K562 (cell line): ENCODE measurements at regions not wholly inside any gene's neighbourhood (a gene's known extent, or its start where the extent isn't known, plus 50 kb on each side); places are given as distances from the start of the nearest gene placed in this dataset.

Source experiments
- ATAC-seq: fragments of 200-7000 bp; cut with Tn5 transposase; 3 replicates; pipeline ENCODE4 v1.9.1; 2020; ENCODE audit warnings: moderate library complexity
- BruUV-seq: library from RNA; stranded (reverse); fragments of 400-500 nt; replicated peaks from 2 replicates; lab custom pipeline; 2021; lab: Mats Ljungman, UMichigan
- CTCF ChIA-PET: fragments of 300-600 bp; formaldehyde crosslinking; extraction: SDS; loops from one replicate; lab custom pipeline; 2021; ENCODE audit warnings: low intra/inter-chr PET ratio; lab: Yijun Ruan, JAX
- POLR2A ChIA-PET: fragments of 300-600, 350-650 bp; sonication (Branson Sonifier 250); formaldehyde crosslinking; extraction: SDS; loops from one replicate; lab custom pipeline; 2021; ENCODE audit warnings: antibody characterized with exemption, inconsistent platforms; lab: Yijun Ruan, JAX
- DNase-seq, 4 experiments: peaks; one replicate each; pipeline versions ENCODE4 v3.0.0 to v3.0.0-alpha.2; 2011 to 2018; ENCODE audit warnings: low spot score in 3 of 4, mixed read lengths in 3 of 4; ENCODE audit errors: extremely low read depth in 1 of 4
- FAIRE-seq: peaks from 2 replicates; lab custom pipeline; 2011; peaks lifted over from hg19 to GRCh38; lab: Jason Lieb, UNC
- H2AFZ ChIP-seq: 2 replicates; pipeline ENCODE4 v1.6.0; 2011; ENCODE audit warnings: low read depth, low read length, control low read depth, inconsistent platforms
- H3K27ac ChIP-seq: fragments of 200-600 bp; 3 replicates; pipeline ENCODE4 v1.8.0; 2011; ENCODE audit warnings: low read depth, mild to moderate bottlenecking, control low read depth, inconsistent platforms, low read length, moderate library complexity, mixed read lengths; ENCODE audit errors: extremely low read depth
- H3K27me3 ChIP-seq, 2 experiments: fragments of 300-600 bp in 1 of 2; 2 replicates in 1 of 2; 3 replicates in 1 of 2; pipeline versions ENCODE4 v1.6.0 to v1.8.0; 2011; ENCODE audit warnings: inconsistent platforms in 2 of 2, low read length in 2 of 2, mild to moderate bottlenecking in 1 of 2, mixed read lengths in 1 of 2, moderate library complexity in 1 of 2; ENCODE audit not compliant: control insufficient read depth in 2 of 2, insufficient read depth in 2 of 2
- H3K36me3 ChIP-seq: fragments of 300-600 bp; 3 replicates; pipeline ENCODE4 v1.8.0; 2011; ENCODE audit warnings: mild to moderate bottlenecking, low read length, inconsistent platforms; ENCODE audit not compliant: control insufficient read depth, insufficient read depth
- H3K4me1 ChIP-seq, 2 experiments: fragments of 200-600 bp in 1 of 2; replicated peaks in 1 of 2; 2 replicates in 1 of 2; 3 replicates in 1 of 2; pipeline versions ENCODE4 v1.5.1 to v1.8.0; 2011; ENCODE audit warnings: inconsistent platforms in 2 of 2, low read length in 2 of 2, mild to moderate bottlenecking in 1 of 2, mixed read lengths in 1 of 2, moderate library complexity in 1 of 2; ENCODE audit not compliant: control insufficient read depth in 2 of 2, insufficient read depth in 2 of 2
- H3K4me2 ChIP-seq: 2 replicates; pipeline ENCODE4 v1.6.1; 2011; ENCODE audit warnings: low read length, control low read depth, inconsistent platforms, mixed read lengths; ENCODE audit not compliant: insufficient read depth
- H3K4me3 ChIP-seq: fragments of 200-600 bp; sonication (generic), shearing (Covaris generic); 2 replicates; pipeline ENCODE4 v1.5.1; 2016; ENCODE audit warnings: control low read depth, inconsistent platforms
- H3K79me2 ChIP-seq: fragments of 200-600 bp; 3 replicates; pipeline ENCODE4 v1.8.0; 2011; ENCODE audit warnings: low read length, inconsistent platforms; ENCODE audit not compliant: control insufficient read depth, insufficient read depth
- H3K9ac ChIP-seq, 2 experiments: 2 replicates each; pipeline versions ENCODE4 v1.6.0 to v1.6.1; 2011; ENCODE audit warnings: low read depth in 2 of 2, low read length in 2 of 2, control low read depth in 1 of 2, inconsistent platforms in 1 of 2, mild to moderate bottlenecking in 1 of 2, mixed read lengths in 1 of 2; ENCODE audit not compliant: insufficient read depth in 1 of 2
- H3K9me1 ChIP-seq: one replicate; pipeline ENCODE4 v1.6.0; 2011; ENCODE audit warnings: inconsistent platforms, mild to moderate bottlenecking, low read length, moderate library complexity; ENCODE audit not compliant: control insufficient read depth, insufficient read depth
- H3K9me3 ChIP-seq: replicated peaks from 2 replicates; pipeline ENCODE4 v1.5.1; 2011; ENCODE audit warnings: low read depth, low read length, inconsistent platforms; ENCODE audit not compliant: control insufficient read depth, insufficient read depth
- H4K20me1 ChIP-seq: replicated peaks from 2 replicates; pipeline ENCODE4 v1.6.1; 2011; ENCODE audit warnings: low read length, inconsistent platforms, mixed read lengths; ENCODE audit not compliant: control insufficient read depth, insufficient read depth
- CCAR2 ChIP-seq: fragments of 200-400 bp; formaldehyde crosslinking; IDR thresholded peaks from 2 replicates; pipeline ENCODE4 v1.6.1; 2017; ENCODE audit warnings: mild to moderate bottlenecking, low read depth, low read length
- FOXP1 ChIP-seq: sonication (generic); formaldehyde crosslinking; IDR thresholded peaks from 2 replicates; pipeline ENCODE4 v1.8.0; 2022; ENCODE audit warnings: mild to moderate bottlenecking, missing genetic modification reagents
- PREB ChIP-seq: sonication (generic); formaldehyde crosslinking; IDR thresholded peaks from 2 replicates; pipeline ENCODE4 v1.8.1; 2023; ENCODE audit warnings: mild to moderate bottlenecking, missing genetic modification reagents
- PTRF ChIP-seq: fragments of 450-650 bp; IDR thresholded peaks from 2 replicates; pipeline ENCODE4 v1.6.1; 2016; ENCODE audit warnings: mild to moderate bottlenecking, missing genetic modification characterization, missing compliant biosample characterization
- PTTG1 ChIP-seq: fragments of 450-650 bp; IDR thresholded peaks from 2 replicates; pipeline ENCODE4 v1.6.1; 2016; ENCODE audit warnings: low read depth, mild to moderate bottlenecking, missing genetic modification characterization, missing compliant biosample characterization
- TBL1XR1 ChIP-seq, 2 experiments: IDR thresholded peaks; 2 replicates each; pipeline ENCODE4 v1.6.1; 2012; ENCODE audit warnings: improper control_type of control experiment in 2 of 2, low read length in 2 of 2, mild to moderate bottlenecking in 1 of 2
- TEAD2 ChIP-seq: fragments of 450-650 bp; IDR thresholded peaks from 2 replicates; pipeline ENCODE4 v1.6.1; 2016; ENCODE audit warnings: missing genetic modification characterization, control low read depth, missing compliant biosample characterization
- ZNF695 ChIP-seq: fragments of 450-650 bp; formaldehyde crosslinking; IDR thresholded peaks from 2 replicates; pipeline ENCODE4 v1.4.0; 2020; ENCODE audit warnings: mild to moderate bottlenecking, moderate library complexity
- ZNF79 ChIP-seq: fragments of 250-450 bp; sonication (Bioruptor Pico); IDR thresholded peaks from 2 replicates; pipeline ENCODE4 v1.4.0; 2020; ENCODE audit warnings: low read depth, mild to moderate bottlenecking, moderate library complexity
- WGBS: fragments of 100-300 bp; shearing (Covaris generic); methylation state at CpG from one replicate; pipeline ENCODE4 v1.1.6; 2016; ENCODE audit warnings: low coverage, mixed read lengths; ENCODE audit not compliant: insufficient coverage; ENCODE audit errors: missing lambda C conversion rate; 5-methylcytosine and 5-hydroxymethylcytosine counted together
- in situ Hi-C: fragments of 300-500 bp; cut with MboI; formaldehyde crosslinking; loops from 4 replicates; pipeline ENCODE4 v1.15.0; 2018; ENCODE audit warnings: inconsistent platforms, mixed read lengths
- intact Hi-C: fragments of 100-400 bp; cut with micrococcal nuclease; formaldehyde crosslinking; loops from 2 replicates; pipeline ENCODE4 v1.14.2; 2022
- TF ChIP-seq, protein P1 (sequence below): fragments of 450-650 bp; IDR thresholded peaks from 2 replicates; pipeline ENCODE4 v1.6.1; 2016; ENCODE audit warnings: mild to moderate bottlenecking, moderate library complexity

- H3K4me2 ChIP-seq: no peak overlapping the region
- FAIRE-seq (no peak), ATAC-seq (no peak), DNase-seq (no peak)
- no peak overlapping the region for H3K9ac ChIP-seq
- intact Hi-C loops: no loop called here
- ChIA-PET CTCF (no interaction called here), POLR2A (no interaction called here)
- no peak overlapping the region for H3K4me3 ChIP-seq
- 0% methylated on average over 1 of the region's 1 CpG for WGBS
- in situ Hi-C loops: no loop called here
- no peaks in the 10 kb centered on the region; the same call in 1 of the 2 replicates for H3K9me3 ChIP-seq
- no peak overlapping the region for H2AFZ ChIP-seq
- no peaks in the 10 kb centered on the region for H3K9me1 ChIP-seq
- H3K4me1 ChIP-seq: no peaks in the 10 kb centered on the region
- no peaks in the 10 kb centered on the region for H3K79me2 ChIP-seq
- no peaks in the 10 kb centered on the region for H4K20me1 ChIP-seq
- H3K27me3 ChIP-seq: no peaks in the 10 kb centered on the region
- BruUV-seq: no TSS peak
- no peak overlapping the region for H3K27ac ChIP-seq
- H3K36me3 ChIP-seq: no peaks in the 10 kb centered on the region
- TF ChIP-seq FOXP1 (CRISPR knock-in tag) (no peak), PTRF (tag) (no peak), TEAD2 (no peak), CCAR2 (no peak), PREB (CRISPR knock-in tag) (no peak), ZNF695 (CRISPR knock-in tag) (no peak), PTTG1 (tag) (no peak), ZNF79 (CRISPR knock-in tag) (no peak), TBL1XR1 (IDR thresholded peaks at IDR 0.05; ENCODE audit: low read length in 2 of 2) (no peak)
- TF ChIP-seq, protein P1, sequence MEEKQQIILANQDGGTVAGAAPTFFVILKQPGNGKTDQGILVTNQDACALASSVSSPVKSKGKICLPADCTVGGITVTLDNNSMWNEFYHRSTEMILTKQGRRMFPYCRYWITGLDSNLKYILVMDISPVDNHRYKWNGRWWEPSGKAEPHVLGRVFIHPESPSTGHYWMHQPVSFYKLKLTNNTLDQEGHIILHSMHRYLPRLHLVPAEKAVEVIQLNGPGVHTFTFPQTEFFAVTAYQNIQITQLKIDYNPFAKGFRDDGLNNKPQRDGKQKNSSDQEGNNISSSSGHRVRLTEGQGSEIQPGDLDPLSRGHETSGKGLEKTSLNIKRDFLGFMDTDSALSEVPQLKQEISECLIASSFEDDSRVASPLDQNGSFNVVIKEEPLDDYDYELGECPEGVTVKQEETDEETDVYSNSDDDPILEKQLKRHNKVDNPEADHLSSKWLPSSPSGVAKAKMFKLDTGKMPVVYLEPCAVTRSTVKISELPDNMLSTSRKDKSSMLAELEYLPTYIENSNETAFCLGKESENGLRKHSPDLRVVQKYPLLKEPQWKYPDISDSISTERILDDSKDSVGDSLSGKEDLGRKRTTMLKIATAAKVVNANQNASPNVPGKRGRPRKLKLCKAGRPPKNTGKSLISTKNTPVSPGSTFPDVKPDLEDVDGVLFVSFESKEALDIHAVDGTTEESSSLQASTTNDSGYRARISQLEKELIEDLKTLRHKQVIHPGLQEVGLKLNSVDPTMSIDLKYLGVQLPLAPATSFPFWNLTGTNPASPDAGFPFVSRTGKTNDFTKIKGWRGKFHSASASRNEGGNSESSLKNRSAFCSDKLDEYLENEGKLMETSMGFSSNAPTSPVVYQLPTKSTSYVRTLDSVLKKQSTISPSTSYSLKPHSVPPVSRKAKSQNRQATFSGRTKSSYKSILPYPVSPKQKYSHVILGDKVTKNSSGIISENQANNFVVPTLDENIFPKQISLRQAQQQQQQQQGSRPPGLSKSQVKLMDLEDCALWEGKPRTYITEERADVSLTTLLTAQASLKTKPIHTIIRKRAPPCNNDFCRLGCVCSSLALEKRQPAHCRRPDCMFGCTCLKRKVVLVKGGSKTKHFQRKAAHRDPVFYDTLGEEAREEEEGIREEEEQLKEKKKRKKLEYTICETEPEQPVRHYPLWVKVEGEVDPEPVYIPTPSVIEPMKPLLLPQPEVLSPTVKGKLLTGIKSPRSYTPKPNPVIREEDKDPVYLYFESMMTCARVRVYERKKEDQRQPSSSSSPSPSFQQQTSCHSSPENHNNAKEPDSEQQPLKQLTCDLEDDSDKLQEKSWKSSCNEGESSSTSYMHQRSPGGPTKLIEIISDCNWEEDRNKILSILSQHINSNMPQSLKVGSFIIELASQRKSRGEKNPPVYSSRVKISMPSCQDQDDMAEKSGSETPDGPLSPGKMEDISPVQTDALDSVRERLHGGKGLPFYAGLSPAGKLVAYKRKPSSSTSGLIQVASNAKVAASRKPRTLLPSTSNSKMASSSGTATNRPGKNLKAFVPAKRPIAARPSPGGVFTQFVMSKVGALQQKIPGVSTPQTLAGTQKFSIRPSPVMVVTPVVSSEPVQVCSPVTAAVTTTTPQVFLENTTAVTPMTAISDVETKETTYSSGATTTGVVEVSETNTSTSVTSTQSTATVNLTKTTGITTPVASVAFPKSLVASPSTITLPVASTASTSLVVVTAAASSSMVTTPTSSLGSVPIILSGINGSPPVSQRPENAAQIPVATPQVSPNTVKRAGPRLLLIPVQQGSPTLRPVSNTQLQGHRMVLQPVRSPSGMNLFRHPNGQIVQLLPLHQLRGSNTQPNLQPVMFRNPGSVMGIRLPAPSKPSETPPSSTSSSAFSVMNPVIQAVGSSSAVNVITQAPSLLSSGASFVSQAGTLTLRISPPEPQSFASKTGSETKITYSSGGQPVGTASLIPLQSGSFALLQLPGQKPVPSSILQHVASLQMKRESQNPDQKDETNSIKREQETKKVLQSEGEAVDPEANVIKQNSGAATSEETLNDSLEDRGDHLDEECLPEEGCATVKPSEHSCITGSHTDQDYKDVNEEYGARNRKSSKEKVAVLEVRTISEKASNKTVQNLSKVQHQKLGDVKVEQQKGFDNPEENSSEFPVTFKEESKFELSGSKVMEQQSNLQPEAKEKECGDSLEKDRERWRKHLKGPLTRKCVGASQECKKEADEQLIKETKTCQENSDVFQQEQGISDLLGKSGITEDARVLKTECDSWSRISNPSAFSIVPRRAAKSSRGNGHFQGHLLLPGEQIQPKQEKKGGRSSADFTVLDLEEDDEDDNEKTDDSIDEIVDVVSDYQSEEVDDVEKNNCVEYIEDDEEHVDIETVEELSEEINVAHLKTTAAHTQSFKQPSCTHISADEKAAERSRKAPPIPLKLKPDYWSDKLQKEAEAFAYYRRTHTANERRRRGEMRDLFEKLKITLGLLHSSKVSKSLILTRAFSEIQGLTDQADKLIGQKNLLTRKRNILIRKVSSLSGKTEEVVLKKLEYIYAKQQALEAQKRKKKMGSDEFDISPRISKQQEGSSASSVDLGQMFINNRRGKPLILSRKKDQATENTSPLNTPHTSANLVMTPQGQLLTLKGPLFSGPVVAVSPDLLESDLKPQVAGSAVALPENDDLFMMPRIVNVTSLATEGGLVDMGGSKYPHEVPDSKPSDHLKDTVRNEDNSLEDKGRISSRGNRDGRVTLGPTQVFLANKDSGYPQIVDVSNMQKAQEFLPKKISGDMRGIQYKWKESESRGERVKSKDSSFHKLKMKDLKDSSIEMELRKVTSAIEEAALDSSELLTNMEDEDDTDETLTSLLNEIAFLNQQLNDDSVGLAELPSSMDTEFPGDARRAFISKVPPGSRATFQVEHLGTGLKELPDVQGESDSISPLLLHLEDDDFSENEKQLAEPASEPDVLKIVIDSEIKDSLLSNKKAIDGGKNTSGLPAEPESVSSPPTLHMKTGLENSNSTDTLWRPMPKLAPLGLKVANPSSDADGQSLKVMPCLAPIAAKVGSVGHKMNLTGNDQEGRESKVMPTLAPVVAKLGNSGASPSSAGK: no peak
Measured at GRCh38 chr6:23419046-23419445, 707.0 kb upstream of the NRSN1 start.
